Panc1 (cell line): ENCODE measurements at regions not wholly inside any gene's neighbourhood (a gene's known extent, or its start where the extent isn't known, plus 50 kb on each side); places are given as distances from the start of the nearest gene placed in this dataset.

ENCODE experiments used
- ATAC-seq: fragments of 200-7000 bp; cut with Tn5 transposase; 2 replicates; pipeline ENCODE4 v1.9.1; 2020; ENCODE audit warnings: mild to moderate bottlenecking, moderate library complexity
- BruUV-seq: library from RNA; stranded (reverse); fragments of 400-500 nt; replicated peaks from 2 replicates; lab custom pipeline; 2021; lab: Mats Ljungman, UMichigan
- CTCF ChIA-PET: fragments of 300-600 bp; sonication (Branson Sonifier 250); formaldehyde crosslinking; loops from one replicate; lab custom pipeline; 2022; ENCODE audit warnings: antibody characterized with exemption; lab: Charles Lee
- POLR2A ChIA-PET: fragments of 300-600 bp; sonication (Branson Sonifier 250); formaldehyde crosslinking; loops from one replicate; lab custom pipeline; 2022; ENCODE audit warnings: antibody characterized with exemption; lab: Charles Lee
- DNase-seq: peaks from one replicate; pipeline ENCODE4 v3.0.0-alpha.2; 2010; ENCODE audit warnings: low read depth, low spot score
- H3K27ac ChIP-seq: 2 replicates; pipeline ENCODE4 v1.5.1; 2011; ENCODE audit warnings: mild to moderate bottlenecking, low read length, inconsistent platforms
- H3K27me3 ChIP-seq: fragments of 200-500 bp; sonication (Bioruptor generic); 2 replicates; pipeline ENCODE4 v1.6.0; 2014; ENCODE audit warnings: low read length, inconsistent platforms; ENCODE audit not compliant: control insufficient read depth, insufficient read depth
- H3K36me3 ChIP-seq: fragments of 200-500 bp; sonication (Bioruptor generic); 2 replicates; pipeline ENCODE4 v1.5.1; 2014; ENCODE audit warnings: inconsistent platforms, mild to moderate bottlenecking, low read length, moderate library complexity; ENCODE audit not compliant: control insufficient read depth, insufficient read depth
- H3K4me1 ChIP-seq: 2 replicates; pipeline ENCODE4 v1.5.1; 2011; ENCODE audit warnings: inconsistent platforms, mild to moderate bottlenecking, low read length, moderate library complexity; ENCODE audit not compliant: control insufficient read depth, insufficient read depth
- H3K4me3 ChIP-seq, 2 experiments: 2 replicates each; pipeline ENCODE4 v1.5.1; 2011 to 2012; ENCODE audit warnings: low read depth in 2 of 2, low read length in 2 of 2, mild to moderate bottlenecking in 2 of 2, inconsistent platforms in 1 of 2, moderate library complexity in 1 of 2
- H3K9me3 ChIP-seq: fragments of 200-500 bp; sonication (Bioruptor generic); 2 replicates; pipeline ENCODE4 v1.5.1; 2014; ENCODE audit warnings: low read depth, mild to moderate bottlenecking, inconsistent platforms, low read length, moderate library complexity; ENCODE audit not compliant: control insufficient read depth, insufficient read depth
- CTCF ChIP-seq: fragments of 450-650 bp; IDR thresholded peaks from 2 replicates; pipeline ENCODE4 v1.5.1; 2017; ENCODE audit warnings: mild to moderate bottlenecking
- POLR2AphosphoS5 ChIP-seq: IDR thresholded peaks from 2 replicates; pipeline ENCODE4 v1.6.1; 2012; ENCODE audit warnings: mild to moderate bottlenecking, low read depth, low read length, moderate library complexity
- REST ChIP-seq, 2 experiments: IDR thresholded peaks; 2 replicates each; pipeline ENCODE4 v1.6.1; 2011 to 2012; ENCODE audit warnings: low read depth in 2 of 2, control low read depth in 1 of 2, low read length in 1 of 2, mild to moderate bottlenecking in 1 of 2, moderate library complexity in 1 of 2; ENCODE audit not compliant: insufficient read depth in 1 of 2
- SIN3A ChIP-seq: IDR thresholded peaks from 2 replicates; pipeline ENCODE4 v1.6.1; 2012; ENCODE audit warnings: low read depth, mild to moderate bottlenecking, low read length, moderate library complexity, borderline replicate concordance; ENCODE audit not compliant: insufficient read depth
- TCF7L2 ChIP-seq: IDR thresholded peaks from 2 replicates; pipeline ENCODE4 v1.6.1; 2011; ENCODE audit warnings: mild to moderate bottlenecking, low read depth, low read length, inconsistent platforms
- in situ Hi-C: cut with HindIII; loops from 2 replicates; pipeline ENCODE4 v1.10.0; 2016; ENCODE audit warnings: low sequenced_read_pairs, low pct_unique_long_range_greater_than_20kb
- intact Hi-C: fragments of 100-400 bp; cut with micrococcal nuclease; formaldehyde crosslinking; loops from one replicate; pipeline ENCODE4 v1.10.0; 2022; ENCODE audit not compliant: unreplicated experiment

GRCh38 chr13:54337540-54337939 is 1308.9 kb downstream of the OLFM4 start:
- no peak overlapping the region for H3K4me3 ChIP-seq
- no peaks in the 10 kb centered on the region for H3K36me3 ChIP-seq
- H3K4me1 ChIP-seq = no peaks in the 10 kb centered on the region
- DNase-seq = no peak
- BruUV-seq = no TSS peak
- TF ChIP-seq REST (IDR thresholded peaks at IDR 0.05; ENCODE audit: insufficient read depth in 1 of 2, low read depth in 2 of 2, low read length in 1 of 2) = no peak
- CTCF ChIA-PET = no interaction called here
- in situ Hi-C loops (no loop called here), intact Hi-C loops (no loop called here)
- no peaks in the 10 kb centered on the region for H3K9me3 ChIP-seq
- H3K27me3 ChIP-seq = no peaks in the 10 kb centered on the region
- H3K27ac ChIP-seq = no peak overlapping the region
- POLR2A ChIA-PET = no interaction called here
- no peak for ATAC-seq

- Histone ChIP-seq H3K4me3 (no peak overlapping the region), H3K9me3 (no peaks in the 10 kb centered on the region), H3K27ac (no peak overlapping the region), H3K4me1 (no peaks in the 10 kb centered on the region), H3K36me3 (no peaks in the 10 kb centered on the region), H3K27me3 (no peaks in the 10 kb centered on the region)
- TF ChIP-seq POLR2AphosphoS5 (no peak), TCF7L2 (no peak), REST (IDR thresholded peaks at IDR 0.05; ENCODE audit: insufficient read depth in 1 of 2, low read depth in 2 of 2, low read length in 1 of 2) (no peak), SIN3A (no peak), CTCF (no peak)
- no peak for DNase-seq
- intact Hi-C loops (no loop called here), in situ Hi-C loops (no loop called here)
- ChIA-PET POLR2A (no interaction called here), CTCF (no interaction called here)
- ATAC-seq = no peak
- no TSS peak for BruUV-seq
Measured at GRCh38 chr13:54347531-54347930, 1318.9 kb downstream of the OLFM4 start.
